ENCODE measurements at regions not wholly inside any gene's neighbourhood (a gene's known extent, or its start where the extent isn't known, plus 50 kb on each side); places are given as distances from the start of the nearest gene placed in this dataset.

DNA sequence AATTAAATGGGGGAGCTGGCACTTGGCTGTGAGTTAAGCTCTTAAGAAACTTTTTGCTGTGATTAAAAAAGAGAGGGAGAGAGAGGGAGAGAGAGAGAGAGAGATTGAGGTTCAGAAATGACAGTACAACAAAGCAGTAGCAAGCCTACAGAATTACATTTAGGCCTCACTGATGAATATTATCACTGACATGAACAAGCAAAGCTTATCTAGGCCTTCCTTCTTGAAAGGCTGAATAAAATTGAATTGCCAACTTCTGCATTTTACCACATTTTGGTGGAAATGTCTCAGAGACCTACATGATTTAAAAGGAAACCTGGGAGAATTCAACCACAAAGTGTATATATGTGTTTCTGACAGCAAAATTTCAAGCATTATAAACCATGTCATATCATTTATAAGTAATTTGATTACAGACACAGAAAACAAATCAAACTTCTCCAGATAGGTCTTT is 530.8 kb downstream of the SOX2 start:
- Histone ChIP-seq H3K27ac (peak overlapping the region; percentile 1; the same call in 1 of the 2 replicates), H3K9me3 (ENCODE audit: low read depth, low read length) (no peaks in the 10 kb centered on the region), H3K4me3 (no peak overlapping the region), H3K36me3 (ENCODE audit: insufficient read depth, low read length) (no peaks in the 10 kb centered on the region), H3K9ac (ENCODE audit: insufficient read length) (no peak overlapping the region)
- DNase-seq (ENCODE audit: low read depth, low spot score) = no peak
- TF ChIP-seq EZH2 (IDR thresholded peaks at IDR 0.05) = no peak
- TF ChIP-seq FOXP2 (optimal IDR thresholded peaks at IDR 0.05; ENCODE audit: control extremely low read depth, extremely low read length, insufficient read depth) = no peak

DNA sequence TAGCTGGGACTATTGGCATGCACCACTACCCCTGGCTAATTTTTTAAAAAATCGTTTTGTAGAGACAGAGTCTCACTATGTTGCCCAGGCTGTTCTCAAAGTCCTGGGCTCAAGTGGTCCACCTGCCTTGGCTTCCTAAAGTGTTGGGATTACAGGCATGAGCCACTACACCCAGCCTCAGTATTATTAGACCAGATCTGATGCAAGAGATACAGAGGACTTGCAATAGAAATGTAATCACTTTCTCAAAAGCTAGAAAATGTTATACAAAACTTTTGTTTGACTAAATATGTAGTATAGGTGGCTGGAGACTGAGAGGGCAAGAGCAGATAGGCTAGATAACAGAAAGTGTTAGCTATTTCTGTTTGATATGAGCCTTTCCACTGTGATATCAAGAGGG is 531.9 kb downstream of the SOX2 start:
- DNase-seq (ENCODE audit: low read depth, low spot score) = no peak
- Histone ChIP-seq H3K9me3 (ENCODE audit: low read depth, low read length) (no peaks in the 10 kb centered on the region), H3K9ac (ENCODE audit: insufficient read length) (peak overlapping the region; percentile 5), H3K4me3 (no peak overlapping the region), H3K36me3 (ENCODE audit: insufficient read depth, low read length) (no peaks in the 10 kb centered on the region), H3K27ac (no peak overlapping the region; the same call in 1 of the 2 replicates)
- no peak for TF ChIP-seq POLR2AphosphoS5 (IDR thresholded peaks at IDR 0.05; ENCODE audit: borderline replicate concordance, low read depth, low read length)
- no peak for TF ChIP-seq EZH2 (IDR thresholded peaks at IDR 0.05)
- no peak for TF ChIP-seq FOXP2 (optimal IDR thresholded peaks at IDR 0.05; ENCODE audit: control extremely low read depth, extremely low read length, insufficient read depth)

DNA sequence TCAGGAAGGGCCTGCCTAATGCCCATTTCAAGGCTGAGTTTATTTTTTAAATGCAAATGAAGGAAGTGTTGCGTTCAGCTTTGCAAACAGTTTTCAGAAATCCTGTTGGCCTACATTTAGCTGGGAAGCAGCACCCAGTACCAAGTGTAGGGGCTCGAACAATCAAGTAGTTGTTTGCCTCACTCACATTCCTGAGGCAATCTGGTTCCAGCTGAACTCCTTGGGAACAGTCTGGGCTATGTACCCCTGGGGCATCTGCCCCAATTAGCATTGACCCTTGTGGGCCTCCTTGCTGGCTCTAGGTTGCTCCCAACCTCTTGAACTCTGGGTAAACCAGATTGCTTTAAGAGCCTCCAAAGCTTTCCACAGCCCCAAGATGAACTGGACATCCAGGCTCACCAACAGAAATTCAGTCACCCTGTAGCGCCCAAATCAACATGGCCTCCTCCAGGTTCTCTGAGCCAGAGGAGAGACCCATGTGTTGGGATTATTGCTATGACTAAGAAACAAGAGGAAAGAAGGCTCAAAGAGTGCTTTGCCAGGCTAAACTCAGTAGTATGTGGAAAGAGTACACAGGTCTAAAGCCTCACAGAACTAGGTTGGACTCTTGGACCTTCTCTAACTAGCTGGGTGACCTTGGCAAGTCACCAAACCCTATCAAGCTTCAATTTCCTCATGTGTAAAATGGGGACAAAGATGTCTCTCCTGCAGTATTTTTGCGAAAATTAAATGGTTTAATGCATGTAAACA is 532.7 kb downstream of the SOX2 start:
- DNase-seq (ENCODE audit: low read depth, low spot score) = no peak
- Histone ChIP-seq H3K27ac (no peak overlapping the region; the same call in 1 of the 2 replicates), H3K4me3 (no peak overlapping the region), H3K9me3 (ENCODE audit: low read depth, low read length) (no peaks in the 10 kb centered on the region), H3K36me3 (ENCODE audit: insufficient read depth, low read length) (no peaks in the 10 kb centered on the region), H3K9ac (ENCODE audit: insufficient read length) (no peak overlapping the region)
- TF ChIP-seq EZH2 (IDR thresholded peaks at IDR 0.05) (no peak), POLR2AphosphoS5 (IDR thresholded peaks at IDR 0.05; ENCODE audit: borderline replicate concordance, low read depth, low read length) (no peak), FOXP2 (optimal IDR thresholded peaks at IDR 0.05; ENCODE audit: control extremely low read depth, extremely low read length, insufficient read depth) (no peak)

DNA sequence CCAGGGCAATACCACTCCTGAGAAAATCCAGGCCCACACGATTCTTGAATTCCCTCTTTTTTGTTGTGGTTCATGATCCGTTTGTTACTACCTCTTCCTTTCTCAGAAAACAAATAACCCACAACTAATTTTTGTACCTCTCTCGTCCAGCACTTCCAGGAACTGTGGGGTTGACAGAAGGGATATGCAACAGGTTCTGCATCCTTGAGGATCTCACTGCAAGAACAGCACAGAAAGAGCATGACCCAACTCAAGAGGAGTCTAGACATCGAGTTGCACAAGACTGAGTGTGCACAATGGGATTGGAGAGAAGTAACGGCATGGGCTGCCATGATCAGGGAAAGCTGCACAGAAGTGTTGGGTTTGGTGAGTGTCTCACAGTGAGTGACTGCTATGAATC is 533.3 kb downstream of the SOX2 start:
- no peak for DNase-seq (ENCODE audit: low read depth, low spot score)
- no peaks in the 10 kb centered on the region for H3K9me3 ChIP-seq (ENCODE audit: low read depth, low read length)
- no peak overlapping the region for H3K27ac ChIP-seq
- no peak for TF ChIP-seq POLR2AphosphoS5 (IDR thresholded peaks at IDR 0.05; ENCODE audit: borderline replicate concordance, low read depth, low read length)
- no peak for TF ChIP-seq EZH2 (IDR thresholded peaks at IDR 0.05)
- TF ChIP-seq FOXP2 (optimal IDR thresholded peaks at IDR 0.05; ENCODE audit: control extremely low read depth, extremely low read length, insufficient read depth) = no peak
- H3K36me3 ChIP-seq (ENCODE audit: insufficient read depth, low read length) = no peaks in the 10 kb centered on the region
- H3K4me3 ChIP-seq = no peak overlapping the region
- H3K9ac ChIP-seq (ENCODE audit: insufficient read length) = no peak overlapping the region

DNA sequence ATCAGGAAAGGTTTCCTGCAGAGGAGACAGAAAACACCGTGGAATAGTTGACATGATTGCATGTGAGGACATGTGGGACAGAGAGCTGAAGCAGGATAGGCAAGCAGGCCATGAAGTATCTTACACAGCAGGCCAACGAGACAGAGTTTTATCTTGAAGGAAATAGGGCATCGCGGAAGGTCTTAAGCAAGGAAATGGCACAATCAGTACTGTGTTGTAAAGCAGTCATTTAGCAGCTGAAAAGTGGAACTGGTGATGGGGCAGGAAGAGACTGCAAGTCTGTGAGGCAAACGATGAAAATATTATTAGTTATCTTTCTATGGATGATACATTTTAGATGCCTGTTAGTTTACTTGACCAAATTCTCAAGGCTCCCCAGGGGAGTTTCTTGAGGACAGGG is 535.1 kb downstream of the SOX2 start:
- no peak for TF ChIP-seq POLR2AphosphoS5 (IDR thresholded peaks at IDR 0.05; ENCODE audit: borderline replicate concordance, low read depth, low read length)
- TF ChIP-seq EZH2 (IDR thresholded peaks at IDR 0.05) = no peak
- no peak for TF ChIP-seq FOXP2 (optimal IDR thresholded peaks at IDR 0.05; ENCODE audit: control extremely low read depth, extremely low read length, insufficient read depth)
- Histone ChIP-seq H3K9me3 (ENCODE audit: low read depth, low read length) (no peaks in the 10 kb centered on the region), H3K36me3 (ENCODE audit: insufficient read depth, low read length) (no peaks in the 10 kb centered on the region), H3K9ac (ENCODE audit: insufficient read length) (no peak overlapping the region), H3K27ac (no peak overlapping the region; the same call in 1 of the 2 replicates), H3K4me3 (no peak overlapping the region)
- DNase-seq (ENCODE audit: low read depth, low spot score) = no peak

DNA sequence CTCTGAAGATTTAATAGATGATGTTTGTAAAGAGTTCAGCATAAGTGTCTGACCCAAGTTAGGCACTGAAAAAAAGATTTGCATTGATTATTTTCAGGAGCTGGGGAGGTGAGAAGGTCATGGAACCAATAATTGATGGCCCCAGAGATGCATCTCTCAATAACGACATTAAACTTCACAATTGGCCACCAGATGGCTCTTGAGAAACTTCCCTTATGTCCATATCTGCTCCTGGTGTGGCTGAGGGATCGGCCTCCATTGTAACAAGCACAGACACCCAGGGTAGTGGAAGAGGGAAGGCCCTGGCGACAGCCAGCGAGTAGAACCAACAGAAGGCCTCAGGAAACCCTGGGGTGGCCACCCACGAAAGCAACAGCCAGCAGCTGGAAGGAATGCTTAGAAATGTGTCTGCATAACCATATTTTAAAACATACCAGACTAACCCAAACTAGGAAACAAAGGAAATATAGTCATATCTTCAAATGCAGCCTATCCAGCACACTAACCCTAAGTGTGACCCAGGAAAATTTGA is 536.7 kb downstream of the SOX2 start:
- no peak for TF ChIP-seq EZH2 (IDR thresholded peaks at IDR 0.05)
- no peak for TF ChIP-seq FOXP2 (optimal IDR thresholded peaks at IDR 0.05; ENCODE audit: control extremely low read depth, extremely low read length, insufficient read depth)
- TF ChIP-seq POLR2AphosphoS5 (IDR thresholded peaks at IDR 0.05; ENCODE audit: borderline replicate concordance, low read depth, low read length) = no peak
- Histone ChIP-seq H3K9me3 (ENCODE audit: low read depth, low read length) (no peaks in the 10 kb centered on the region), H3K36me3 (ENCODE audit: insufficient read depth, low read length) (no peaks in the 10 kb centered on the region), H3K27ac (no peak overlapping the region), H3K9ac (ENCODE audit: insufficient read length) (no peak overlapping the region), H3K4me3 (no peak overlapping the region)
- DNase-seq (ENCODE audit: low read depth, low spot score) = no peak

DNA sequence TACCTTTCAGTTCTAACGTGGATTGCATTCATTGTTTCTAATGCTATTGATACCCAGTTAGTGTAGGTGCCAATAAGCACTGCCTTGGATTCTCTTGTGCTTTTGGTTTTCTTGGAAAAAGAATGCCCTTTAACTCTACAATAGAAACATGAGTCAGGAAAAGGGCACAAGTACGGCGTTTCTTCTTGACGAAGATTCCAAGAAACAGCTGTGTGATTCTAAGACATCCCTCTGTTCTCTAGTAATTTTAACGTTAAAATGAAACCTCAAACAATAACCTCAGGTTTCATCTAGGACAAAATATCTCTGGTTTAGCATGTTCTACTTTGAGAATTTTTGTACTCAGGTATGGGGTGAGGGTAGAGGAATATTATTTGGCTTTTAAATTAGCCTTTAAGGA is 540.5 kb upstream of the ATP11B start:
- Histone ChIP-seq H3K27ac (no peak overlapping the region), H3K9ac (ENCODE audit: insufficient read length) (no peak overlapping the region), H3K36me3 (ENCODE audit: insufficient read depth, low read length) (no peaks in the 10 kb centered on the region), H3K9me3 (ENCODE audit: low read depth, low read length) (no peaks in the 10 kb centered on the region), H3K4me3 (no peak overlapping the region)
- DNase-seq (ENCODE audit: low read depth, low spot score) = no peak
- TF ChIP-seq FOXP2 (optimal IDR thresholded peaks at IDR 0.05; ENCODE audit: control extremely low read depth, extremely low read length, insufficient read depth) (no peak), POLR2AphosphoS5 (IDR thresholded peaks at IDR 0.05; ENCODE audit: borderline replicate concordance, low read depth, low read length) (no peak), EZH2 (IDR thresholded peaks at IDR 0.05) (no peak)

DNA sequence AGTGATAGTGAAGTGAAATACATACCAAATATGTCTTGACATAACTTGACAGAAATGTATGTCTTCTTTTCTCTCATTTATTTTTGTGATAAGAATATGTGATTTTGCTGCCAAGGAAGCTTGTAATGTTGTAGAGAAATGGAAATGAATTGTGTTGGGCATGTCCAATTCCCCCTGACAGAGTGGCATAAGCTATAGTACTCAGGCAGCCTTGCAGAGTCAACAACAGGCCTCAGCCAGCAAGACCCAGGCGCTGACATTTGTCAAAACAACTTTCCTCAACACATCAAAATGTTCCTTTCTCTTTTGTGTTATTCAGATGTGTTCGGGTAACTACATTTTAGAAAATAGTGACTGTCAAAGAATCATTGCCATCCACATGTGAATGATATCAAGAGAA is 538.1 kb upstream of the ATP11B start:
- no peak for DNase-seq (ENCODE audit: low read depth, low spot score)
- no peak for TF ChIP-seq EZH2 (IDR thresholded peaks at IDR 0.05)
- no peak for TF ChIP-seq POLR2AphosphoS5 (IDR thresholded peaks at IDR 0.05; ENCODE audit: borderline replicate concordance, low read depth, low read length)
- no peak for TF ChIP-seq FOXP2 (optimal IDR thresholded peaks at IDR 0.05; ENCODE audit: control extremely low read depth, extremely low read length, insufficient read depth)
- H3K9ac ChIP-seq (ENCODE audit: insufficient read length) = no peak overlapping the region
- H3K27ac ChIP-seq = no peak overlapping the region
- H3K4me3 ChIP-seq = no peak overlapping the region
- no peaks in the 10 kb centered on the region for H3K9me3 ChIP-seq (ENCODE audit: low read depth, low read length)
- H3K36me3 ChIP-seq (ENCODE audit: insufficient read depth, low read length) = no peaks in the 10 kb centered on the region
